Endothelial cell (in vitro differentiated cells): ENCODE measurements at regions not wholly inside any gene's neighbourhood (a gene's known extent, or its start where the extent isn't known, plus 50 kb on each side); places are given as distances from the start of the nearest gene placed in this dataset.
"Not testable (repeated sequence)": the region's sequence is repeated elsewhere in the genome, so short reads cannot be mapped to it uniquely, and the experiment has no call there.

Source experiments
- DNase-seq: peaks from one replicate; pipeline ENCODE4 v3.0.0; 2021; ENCODE audit warnings: low spot score
- H3K27ac Mint-ChIP-seq: one replicate; pipeline ENCODE4 v1.8.0; 2021; ENCODE audit warnings: mixed read lengths, inconsistent platforms; ENCODE audit not compliant: unreplicated experiment
- H3K27me3 Mint-ChIP-seq: one replicate; pipeline ENCODE4 v1.8.0; 2021; ENCODE audit warnings: mild to moderate bottlenecking, moderate library complexity, mixed read lengths, inconsistent platforms; ENCODE audit not compliant: unreplicated experiment
- H3K36me3 Mint-ChIP-seq: one replicate; pipeline ENCODE4 v1.8.0; 2021; ENCODE audit warnings: mild to moderate bottlenecking, low read depth, mixed read lengths, inconsistent platforms; ENCODE audit not compliant: unreplicated experiment
- H3K4me1 Mint-ChIP-seq: one replicate; pipeline ENCODE4 v1.8.0; 2021; ENCODE audit warnings: mild to moderate bottlenecking, mixed read lengths, inconsistent platforms; ENCODE audit not compliant: unreplicated experiment
- H3K4me3 Mint-ChIP-seq: one replicate; pipeline ENCODE4 v1.8.0; 2021; ENCODE audit warnings: mild to moderate bottlenecking, mixed read lengths, inconsistent platforms; ENCODE audit not compliant: unreplicated experiment
- H3K9me3 Mint-ChIP-seq: one replicate; pipeline ENCODE4 v1.8.0; 2021; ENCODE audit warnings: mixed read lengths, inconsistent platforms; ENCODE audit not compliant: unreplicated experiment
- TF ChIP-seq, protein P1 (sequence below): fragments of 200-600 bp; sonication (generic); IDR thresholded peaks from one replicate; pipeline ENCODE4 v1.5.0; 2021; ENCODE audit warnings: antibody characterized with exemption; ENCODE audit not compliant: unreplicated experiment

DNA sequence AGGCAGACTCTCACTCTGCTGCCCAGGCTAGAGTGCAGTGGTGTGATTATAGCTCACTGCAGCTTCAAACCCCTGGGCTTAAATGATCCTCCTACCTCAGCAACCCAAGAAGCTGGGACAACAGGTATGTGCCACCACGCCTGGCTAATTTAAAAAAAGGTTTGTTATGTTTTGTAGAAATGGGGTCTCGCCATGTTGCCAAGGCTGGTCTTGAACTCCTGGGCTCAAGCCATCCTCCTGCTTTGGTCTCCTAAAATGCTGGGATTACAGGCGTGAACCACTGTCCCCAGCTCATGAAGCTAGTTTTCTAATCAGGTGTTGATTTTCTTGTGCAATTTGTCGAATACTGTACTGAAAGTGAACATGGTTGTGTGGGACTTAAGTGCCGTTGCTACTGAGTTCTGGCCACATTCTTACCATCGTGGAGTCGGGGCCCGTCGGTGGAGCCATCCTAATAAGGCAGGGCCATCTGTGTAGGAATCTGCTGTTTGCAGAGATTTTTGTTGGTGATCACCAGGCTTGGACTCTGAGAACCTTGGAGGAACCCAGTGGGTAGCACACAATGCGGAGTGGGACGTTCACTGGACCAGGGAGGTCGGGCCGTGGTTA is 193.2 kb downstream of the GOLGA6L6 start:
- Mint-ChIP-seq H3K27me3 (peaks cover 27% of the 10 kb centered on the region), H3K36me3 (peaks cover 22% of the 10 kb centered on the region), H3K4me3 (no peak overlapping the region), H3K4me1 (no peaks in the 10 kb centered on the region), H3K9me3 (peaks cover 20% of the 10 kb centered on the region), H3K27ac (no peak overlapping the region)
- TF ChIP-seq, protein P1, sequence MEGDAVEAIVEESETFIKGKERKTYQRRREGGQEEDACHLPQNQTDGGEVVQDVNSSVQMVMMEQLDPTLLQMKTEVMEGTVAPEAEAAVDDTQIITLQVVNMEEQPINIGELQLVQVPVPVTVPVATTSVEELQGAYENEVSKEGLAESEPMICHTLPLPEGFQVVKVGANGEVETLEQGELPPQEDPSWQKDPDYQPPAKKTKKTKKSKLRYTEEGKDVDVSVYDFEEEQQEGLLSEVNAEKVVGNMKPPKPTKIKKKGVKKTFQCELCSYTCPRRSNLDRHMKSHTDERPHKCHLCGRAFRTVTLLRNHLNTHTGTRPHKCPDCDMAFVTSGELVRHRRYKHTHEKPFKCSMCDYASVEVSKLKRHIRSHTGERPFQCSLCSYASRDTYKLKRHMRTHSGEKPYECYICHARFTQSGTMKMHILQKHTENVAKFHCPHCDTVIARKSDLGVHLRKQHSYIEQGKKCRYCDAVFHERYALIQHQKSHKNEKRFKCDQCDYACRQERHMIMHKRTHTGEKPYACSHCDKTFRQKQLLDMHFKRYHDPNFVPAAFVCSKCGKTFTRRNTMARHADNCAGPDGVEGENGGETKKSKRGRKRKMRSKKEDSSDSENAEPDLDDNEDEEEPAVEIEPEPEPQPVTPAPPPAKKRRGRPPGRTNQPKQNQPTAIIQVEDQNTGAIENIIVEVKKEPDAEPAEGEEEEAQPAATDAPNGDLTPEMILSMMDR = no peak
- DNase-seq = no peak

DNA sequence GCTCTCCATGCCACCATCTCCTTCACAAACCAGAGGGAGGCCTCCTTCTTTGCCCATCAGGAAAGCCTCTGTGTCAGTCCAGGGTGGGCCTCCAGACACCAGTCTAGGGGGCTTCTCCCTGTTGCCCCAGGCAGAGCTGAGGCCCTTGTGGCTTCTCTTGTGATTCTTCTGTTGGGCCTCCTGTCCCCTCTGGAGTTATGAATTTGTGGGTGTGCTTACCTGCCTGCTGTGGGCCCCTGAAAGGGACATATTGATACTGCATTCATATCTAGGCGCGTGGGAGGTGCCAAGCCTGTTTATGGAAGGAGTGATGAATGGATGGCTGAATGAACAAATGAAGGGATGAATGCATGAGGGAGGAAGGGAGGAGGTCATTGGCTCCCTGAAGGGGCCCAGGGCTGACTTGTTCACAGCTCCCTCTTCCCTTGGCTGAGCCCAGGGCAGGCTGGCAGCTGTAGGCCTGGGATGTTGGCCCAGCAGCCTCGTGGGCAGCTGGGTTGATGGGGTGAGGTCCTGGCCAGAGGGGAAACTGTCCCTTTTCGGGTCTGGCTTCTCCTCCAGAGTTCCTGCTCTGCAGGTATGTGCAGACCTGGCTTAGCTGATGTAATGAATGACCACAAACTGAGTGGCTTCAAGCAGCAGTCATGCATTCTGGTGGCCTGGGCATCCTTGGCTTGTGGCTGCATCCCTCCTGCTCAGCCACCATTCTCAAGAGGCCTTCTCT is 195.4 kb downstream of the GOLGA6L6 start:
- no peak for DNase-seq
- TF ChIP-seq, protein P1 = no peak

DNA sequence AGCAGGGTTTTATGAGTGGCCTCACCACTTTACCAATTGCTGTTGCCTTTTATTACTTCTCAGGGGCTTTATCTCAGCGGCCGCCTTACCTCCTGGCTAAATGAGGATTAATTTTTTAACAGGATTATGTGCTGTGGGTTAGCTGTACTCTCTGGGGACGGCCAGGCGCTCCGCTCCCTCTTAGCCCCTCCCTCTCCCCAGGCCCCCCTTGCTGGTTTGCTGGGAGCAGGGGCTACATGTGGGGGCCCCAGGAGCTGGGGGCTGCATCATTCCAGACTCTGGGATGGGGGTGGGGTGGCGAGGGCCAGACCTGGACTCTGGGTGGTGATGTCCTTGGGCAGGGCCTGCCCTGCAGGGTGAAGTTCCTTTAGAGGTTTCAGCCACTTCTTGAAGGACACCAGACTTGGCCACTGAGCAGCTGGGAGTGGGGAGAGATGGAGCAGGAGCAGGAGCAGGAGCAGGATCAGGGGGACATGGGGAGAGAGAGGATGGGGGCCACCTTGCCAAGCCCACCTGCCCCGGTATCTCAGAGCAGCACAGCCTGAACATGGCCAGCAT is 196.1 kb downstream of the GOLGA6L6 start:
- H3K27ac Mint-ChIP-seq = no peak overlapping the region
- TF ChIP-seq, protein P1 = no peak
- H3K27me3 Mint-ChIP-seq = peaks cover 9% of the 10 kb centered on the region
- no peak for DNase-seq
- no peaks in the 10 kb centered on the region for H3K4me1 Mint-ChIP-seq
- peaks cover 9% of the 10 kb centered on the region for H3K9me3 Mint-ChIP-seq
- peaks cover 7% of the 10 kb centered on the region for H3K36me3 Mint-ChIP-seq
- H3K4me3 Mint-ChIP-seq = no peak overlapping the region

More for the DNA sequence above, 195.4 kb downstream of the GOLGA6L6 start:
- no peak overlapping the region for H3K4me3 Mint-ChIP-seq
- peaks cover 14% of the 10 kb centered on the region for H3K36me3 Mint-ChIP-seq
- H3K27ac Mint-ChIP-seq = no peak overlapping the region
- no peaks in the 10 kb centered on the region for H3K4me1 Mint-ChIP-seq
- H3K9me3 Mint-ChIP-seq = peaks cover 17% of the 10 kb centered on the region
- peaks cover 15% of the 10 kb centered on the region for H3K27me3 Mint-ChIP-seq

DNA sequence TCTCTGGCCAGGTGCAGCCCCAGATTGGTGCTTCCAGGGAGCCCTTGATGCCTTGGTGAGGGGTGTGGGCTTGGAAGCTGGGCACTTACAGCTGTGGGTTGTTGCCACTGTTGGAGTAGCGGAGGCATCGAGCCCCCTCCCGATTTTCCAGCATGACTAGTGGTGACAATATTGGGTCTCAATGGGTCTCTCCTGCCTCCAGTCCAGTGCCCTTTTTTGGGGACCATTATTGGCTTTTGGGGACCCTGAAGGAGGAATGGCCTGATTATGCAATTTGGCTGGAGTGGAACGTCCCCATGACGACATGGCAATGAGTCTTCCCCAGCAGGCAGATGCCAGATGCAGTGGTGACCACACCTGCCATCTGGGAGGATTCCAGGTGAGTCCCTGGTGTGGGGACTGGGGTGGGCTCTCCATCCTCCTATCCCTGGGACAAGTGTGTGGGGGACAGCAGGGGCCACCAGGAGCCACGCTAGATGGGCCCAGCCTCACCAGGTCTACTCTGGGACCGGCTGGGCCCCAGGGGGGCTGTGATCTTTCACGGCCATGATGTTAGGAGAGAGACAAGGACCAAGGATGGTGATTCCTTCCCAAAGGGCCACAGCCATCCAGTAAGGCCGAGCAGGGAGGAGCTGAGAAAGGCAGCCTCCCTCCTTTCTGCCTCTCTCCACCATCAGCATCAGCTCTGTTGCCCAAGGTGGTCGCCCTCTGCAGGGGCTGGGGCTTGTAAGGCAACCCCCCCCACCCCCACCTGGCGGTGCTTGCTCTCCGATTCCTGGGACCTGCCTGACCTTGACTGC is 196.8 kb downstream of the GOLGA6L6 start:
- Mint-ChIP-seq H3K4me1 (no peaks in the 10 kb centered on the region), H3K27ac (no peak overlapping the region), H3K36me3 (peaks cover 2% of the 10 kb centered on the region), H3K27me3 (peaks cover 4% of the 10 kb centered on the region), H3K4me3 (no peak overlapping the region), H3K9me3 (peaks cover 3% of the 10 kb centered on the region)
- TF ChIP-seq, protein P1 = no peak
- no peak for DNase-seq

DNA sequence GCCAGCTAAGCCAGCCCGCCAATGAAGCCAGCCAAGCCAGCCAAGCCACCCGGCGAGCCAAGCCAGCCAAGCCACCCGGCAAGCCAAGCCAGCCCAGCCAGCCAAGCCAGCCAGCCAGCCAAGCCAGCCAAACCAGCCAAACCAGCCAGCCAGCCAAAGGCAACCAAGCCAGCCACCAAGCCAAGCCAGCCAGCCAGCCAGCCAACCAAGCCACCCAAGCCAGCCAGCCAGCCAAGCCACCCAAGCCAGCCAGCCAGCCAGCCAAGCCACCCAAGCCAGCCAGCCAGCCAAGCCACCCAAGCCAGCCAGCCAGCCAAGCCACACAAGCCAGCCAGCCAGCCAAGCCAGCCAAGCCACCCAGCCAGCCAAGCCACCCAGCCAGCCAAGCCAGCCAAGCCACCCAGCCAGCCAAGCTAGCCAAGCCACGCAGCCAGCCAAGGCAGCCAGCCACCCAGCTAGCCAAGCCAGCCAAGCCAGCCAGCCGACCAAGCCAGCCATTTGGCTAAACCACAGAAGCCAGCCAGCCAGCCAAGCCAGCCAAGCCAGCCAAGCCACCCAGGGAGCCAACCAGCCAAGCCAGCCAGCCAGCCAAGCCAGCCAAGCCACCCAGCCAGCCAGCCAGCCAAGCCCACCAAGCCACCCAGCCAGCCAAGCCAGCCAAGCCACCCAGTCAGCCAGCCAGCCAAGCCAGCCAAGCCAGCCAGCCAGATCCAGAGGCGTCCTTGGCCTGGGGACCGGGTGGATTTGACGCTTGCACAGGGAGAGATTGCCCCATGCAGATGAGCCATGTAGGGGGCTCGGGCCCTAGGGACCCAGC is 198.0 kb downstream of the GOLGA6L6 start:
- not testable (repeated sequence) for H3K27me3 Mint-ChIP-seq

DNA sequence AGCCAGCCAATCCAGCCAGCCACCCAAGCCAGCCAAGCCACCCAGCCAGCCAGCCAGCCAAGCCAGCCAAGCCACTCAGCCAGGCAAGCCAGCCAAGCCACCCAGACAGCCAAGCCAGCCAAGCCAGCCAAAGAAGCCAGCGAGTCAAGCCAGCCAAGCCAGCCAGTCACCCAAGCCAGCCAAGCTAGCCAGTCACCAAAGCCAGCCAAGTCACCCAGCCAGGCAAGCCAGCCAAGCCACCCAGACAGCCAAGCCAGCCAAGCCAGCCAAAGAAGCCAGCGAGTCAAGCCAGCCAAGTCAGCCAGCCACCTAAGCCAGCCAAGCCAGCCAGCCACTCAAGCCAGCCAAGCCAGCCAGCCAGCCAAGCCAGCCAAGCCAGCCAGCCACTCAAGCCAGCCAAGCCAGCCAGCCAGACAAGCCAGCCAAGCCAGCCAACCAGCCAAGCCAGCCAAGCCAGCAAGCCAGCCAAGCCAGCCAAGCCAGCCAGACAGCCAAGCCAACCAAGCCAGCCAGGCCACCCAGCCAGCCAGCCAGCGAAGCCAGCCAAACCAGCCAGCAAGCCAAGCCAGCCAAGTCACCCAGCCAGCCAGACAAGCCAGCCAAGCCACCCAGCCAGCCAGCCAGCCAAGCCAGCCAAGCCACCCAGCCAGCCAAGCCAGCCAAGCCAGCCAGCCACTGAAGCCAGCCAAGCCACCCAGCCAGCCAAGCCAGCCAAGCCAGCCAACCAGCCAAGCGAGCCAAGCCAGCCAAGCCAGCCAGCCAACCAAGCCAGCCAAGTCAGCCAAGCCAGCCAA is 198.8 kb downstream of the GOLGA6L6 start:
- H3K4me3 Mint-ChIP-seq = not testable (repeated sequence)

More for the DNA sequence above, 198.0 kb downstream of the GOLGA6L6 start:
- H3K4me1 Mint-ChIP-seq, H3K36me3 Mint-ChIP-seq, DNase-seq, H3K4me3 Mint-ChIP-seq, H3K27ac Mint-ChIP-seq, H3K9me3 Mint-ChIP-seq: not testable (repeated sequence)

More for the DNA sequence above, 198.8 kb downstream of the GOLGA6L6 start:
- not testable (repeated sequence) for H3K9me3 Mint-ChIP-seq, H3K36me3 Mint-ChIP-seq, H3K27me3 Mint-ChIP-seq, H3K4me1 Mint-ChIP-seq, DNase-seq, H3K27ac Mint-ChIP-seq
